NCI-H1105 (cell line): ENCODE measurements at regions not wholly inside any gene's neighbourhood (a gene's known extent, or its start where the extent isn't known, plus 50 kb on each side); places are given as distances from the start of the nearest gene placed in this dataset.
"Not testable (repeated sequence)": the region's sequence is repeated elsewhere in the genome, so short reads cannot be mapped to it uniquely, and the experiment has no call there.

Source experiments
- DNase-seq: peaks from one replicate; lab custom pipeline; 2025; lab: John Stamatoyannopoulos, UW

DNA sequence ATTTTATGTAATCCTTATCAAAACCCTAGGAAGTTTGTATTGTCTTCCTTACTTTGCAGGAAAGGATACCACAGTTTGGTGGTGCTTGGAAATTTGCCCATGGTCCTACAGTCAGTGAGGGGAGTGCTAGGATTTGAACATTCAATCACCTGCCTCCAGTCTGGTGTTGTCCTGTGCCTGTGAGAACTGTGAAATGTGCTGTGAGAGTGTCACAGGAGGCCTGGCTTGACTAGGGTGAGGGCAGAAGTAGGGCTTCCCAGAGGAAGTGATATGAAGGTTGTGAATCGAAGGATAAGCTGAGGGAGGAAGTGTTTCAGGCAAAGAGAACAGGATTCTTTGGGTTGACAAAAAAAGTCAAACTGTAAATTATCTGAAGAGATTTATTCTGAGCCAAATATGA, 424.4 kb downstream of the TMEM135 start:
- DNase-seq, result no peak

GRCh38 chr11:87460842-87461637, 423.3 kb downstream of the TMEM135 start:
- DNase-seq, result no peak

- no peak for DNase-seq
These were observed 422.5 kb downstream of the TMEM135 start for GRCh38 chr11:87460279-87460678.

GRCh38 chr11:87459351-87459750, 421.6 kb downstream of the TMEM135 start:
- DNase-seq, result no peak

DNA sequence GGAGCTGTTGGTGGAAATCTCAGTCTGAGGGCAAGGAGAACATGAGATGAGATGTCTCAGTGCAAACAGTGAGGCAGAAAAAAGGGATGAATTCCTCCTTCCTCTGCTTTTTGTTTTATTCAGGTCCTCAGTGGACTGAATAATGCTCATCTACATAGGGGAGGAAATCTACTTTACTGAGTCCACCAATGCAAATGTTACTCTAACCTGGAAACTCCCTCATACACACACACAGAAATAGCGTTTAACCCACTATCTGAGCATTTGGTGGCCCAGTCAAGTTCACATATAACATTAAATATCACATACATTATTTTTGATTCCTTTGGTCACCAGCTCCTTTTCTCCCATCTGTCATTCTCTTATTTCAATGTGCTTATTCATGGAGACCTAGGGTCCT, 418.8 kb downstream of the TMEM135 start:
- DNase-seq, result no peak

DNA sequence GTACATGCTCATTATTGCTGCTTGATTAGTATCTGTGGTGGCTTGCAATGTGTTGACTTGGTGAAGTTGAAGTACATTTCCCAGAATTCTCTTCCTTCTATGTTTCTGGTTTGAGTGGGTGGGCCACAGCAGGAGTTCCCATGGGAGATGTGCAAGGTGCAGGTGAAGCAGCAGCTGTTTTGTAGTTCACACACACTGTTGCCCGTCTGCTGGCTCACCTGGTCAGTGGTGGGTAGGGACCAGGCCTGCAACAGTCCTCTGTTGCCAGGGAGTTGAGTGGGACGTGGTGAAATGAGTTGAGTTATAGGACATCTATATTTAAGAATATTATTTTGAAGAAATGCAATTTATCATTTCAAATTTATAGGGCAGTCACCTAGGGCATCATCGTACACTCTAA, 417.4 kb downstream of the TMEM135 start:
- no peak for DNase-seq

DNA sequence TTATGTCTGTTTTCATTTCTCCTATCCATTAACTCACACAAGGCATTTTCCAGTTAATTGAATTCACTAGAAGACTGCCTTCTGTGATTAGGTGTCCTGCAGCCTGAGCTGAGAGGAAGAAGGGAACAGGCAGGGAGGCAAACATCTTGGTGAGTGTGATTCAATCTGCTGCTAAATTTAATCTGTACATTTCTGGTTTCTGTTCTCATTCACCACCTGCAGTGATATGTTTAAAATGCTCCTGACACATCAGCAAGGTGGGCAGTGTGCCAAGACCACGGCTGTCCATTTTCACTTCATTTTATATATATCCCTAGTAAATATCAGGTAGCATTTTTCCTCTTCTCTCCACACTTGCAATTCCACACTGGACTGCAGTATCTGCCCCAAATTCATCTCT, 416.5 kb downstream of the TMEM135 start:
- no peak for DNase-seq

DNA sequence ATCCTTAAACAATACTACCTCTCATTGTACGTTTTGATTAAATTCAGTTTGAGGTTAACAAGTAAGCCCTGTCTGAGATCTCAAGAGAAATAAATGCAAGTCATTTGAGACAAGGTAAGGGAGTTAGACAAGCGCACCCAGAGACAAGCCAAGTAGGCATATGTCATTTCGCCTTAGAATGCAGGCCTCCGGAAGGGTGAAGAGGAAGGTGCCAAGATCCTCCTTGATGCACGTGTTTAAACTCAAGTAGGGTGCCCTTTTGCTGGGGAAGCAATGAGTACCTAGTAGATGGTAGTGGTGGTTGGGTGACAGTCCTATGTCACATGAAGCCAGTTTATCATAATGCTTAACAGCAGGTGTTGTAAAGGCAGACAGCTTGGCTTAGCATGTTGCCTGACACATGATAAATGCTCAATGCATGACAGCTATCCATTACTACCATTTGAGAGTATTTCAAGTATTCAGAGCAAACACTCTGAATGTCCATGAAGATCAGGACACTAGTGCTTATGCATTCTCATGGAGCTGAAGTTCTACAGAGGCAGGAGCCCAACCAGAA, 415.9 kb downstream of the TMEM135 start:
- DNase-seq, result no peak

GRCh38 chr11:87452025-87452424, 414.3 kb downstream of the TMEM135 start:
- DNase-seq, result not testable (repeated sequence)

DNA sequence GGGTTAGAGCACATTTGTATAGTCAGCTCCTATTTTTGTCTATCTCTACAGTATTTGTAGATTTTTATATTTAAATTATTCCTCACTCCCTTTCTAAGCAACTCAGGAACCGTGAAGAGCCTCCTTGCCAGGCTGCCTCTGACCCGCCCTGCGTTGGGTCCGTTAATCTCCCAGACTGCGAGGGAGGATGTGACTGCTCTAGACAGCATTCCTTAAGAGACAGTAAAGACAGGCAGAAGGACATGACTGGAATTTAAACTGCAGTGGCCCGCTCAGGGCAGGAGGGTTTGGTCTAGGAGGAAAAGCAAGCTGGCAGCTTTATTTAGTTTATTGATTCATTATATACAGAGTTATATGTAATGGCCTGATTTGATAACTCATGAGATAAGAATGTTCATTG, 413.7 kb downstream of the TMEM135 start:
- no peak for DNase-seq

DNA sequence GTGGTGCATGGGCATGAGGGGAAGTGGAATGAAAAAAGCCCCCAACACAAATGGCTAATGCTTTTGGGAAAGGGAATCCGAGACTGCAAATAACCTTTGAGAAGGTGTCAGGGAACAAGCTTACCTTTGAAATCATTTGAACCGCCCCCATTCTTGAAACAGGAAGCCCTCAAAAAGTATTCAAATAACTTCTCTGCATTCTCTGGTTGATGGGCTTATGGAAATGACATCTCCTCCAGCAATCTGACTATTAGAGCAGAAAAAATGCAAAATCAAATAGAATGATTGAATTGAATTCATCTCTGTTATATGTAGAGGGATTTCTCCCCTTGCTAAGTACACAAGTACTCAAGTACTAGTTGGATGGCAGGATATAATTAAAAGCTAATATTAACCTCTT, 409.9 kb downstream of the TMEM135 start:
- no peak for DNase-seq

DNA sequence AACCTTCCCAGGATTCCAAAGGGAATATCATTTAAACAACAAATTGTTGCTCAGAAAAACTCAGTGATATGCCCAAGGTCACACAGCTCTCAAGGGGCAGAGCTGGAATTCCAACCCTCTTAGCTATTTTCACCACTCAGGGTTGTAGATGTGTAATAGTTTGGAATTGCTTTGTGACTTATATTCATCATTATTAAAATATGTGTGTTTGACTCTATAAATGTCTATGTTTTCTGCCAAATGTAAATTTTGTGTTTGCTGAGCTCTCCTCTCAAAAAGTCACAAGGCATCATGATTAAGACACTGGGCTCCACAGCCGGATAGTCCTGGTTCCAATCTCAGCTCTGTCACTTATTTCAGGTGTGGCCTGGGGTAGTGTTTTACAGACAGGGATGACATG, 407.3 kb downstream of the TMEM135 start:
- no peak for DNase-seq

- DNase-seq, result no peak
These were observed 406.0 kb downstream of the TMEM135 start for GRCh38 chr11:87443707-87444106.

- DNase-seq, result no peak
These were observed 402.5 kb downstream of the TMEM135 start for GRCh38 chr11:87440076-87440770.

- DNase-seq, result no peak
These were observed 400.7 kb downstream of the TMEM135 start for GRCh38 chr11:87438416-87438815.

- DNase-seq, result no peak
These were observed 400.1 kb downstream of the TMEM135 start for GRCh38 chr11:87437844-87438223.

DNA sequence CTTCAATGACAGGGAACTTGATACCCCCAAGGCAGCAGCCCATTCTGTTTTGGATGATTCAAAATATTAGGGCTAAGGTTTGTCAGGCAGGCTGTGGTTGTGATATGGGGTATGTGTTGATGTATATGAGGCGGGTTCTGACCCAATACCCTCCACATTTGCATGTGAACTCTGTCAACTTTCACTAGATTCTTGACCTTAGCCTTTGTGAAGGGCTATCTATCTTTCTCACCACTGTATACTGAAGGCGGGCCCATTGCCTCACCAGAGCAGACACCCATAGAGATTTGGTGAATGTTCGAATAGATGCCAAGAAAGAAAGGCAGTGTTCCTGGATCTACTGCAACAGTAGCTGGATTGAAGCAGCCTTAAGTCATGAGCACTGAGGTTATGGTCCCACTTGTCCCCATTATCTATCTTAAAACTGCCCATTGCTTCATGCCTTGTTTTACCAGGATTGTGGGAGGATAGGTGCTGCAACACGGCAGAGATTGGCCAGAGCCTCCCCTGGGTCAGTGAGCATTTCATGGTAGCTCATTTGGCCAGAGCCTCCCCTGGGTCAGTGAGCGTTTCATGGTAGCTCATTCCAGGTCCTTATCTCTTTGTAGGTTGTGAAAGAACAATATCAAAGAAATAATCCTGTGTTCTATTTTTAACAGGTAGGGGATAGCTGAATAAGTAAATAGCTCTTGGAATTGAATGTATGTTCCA, 399.6 kb downstream of the TMEM135 start:
- no peak for DNase-seq

- no peak for DNase-seq
These were observed 394.3 kb downstream of the TMEM135 start for GRCh38 chr11:87432022-87432421.

GRCh38 chr11:87431392-87431791, 393.7 kb downstream of the TMEM135 start:
- no peak for DNase-seq

DNA sequence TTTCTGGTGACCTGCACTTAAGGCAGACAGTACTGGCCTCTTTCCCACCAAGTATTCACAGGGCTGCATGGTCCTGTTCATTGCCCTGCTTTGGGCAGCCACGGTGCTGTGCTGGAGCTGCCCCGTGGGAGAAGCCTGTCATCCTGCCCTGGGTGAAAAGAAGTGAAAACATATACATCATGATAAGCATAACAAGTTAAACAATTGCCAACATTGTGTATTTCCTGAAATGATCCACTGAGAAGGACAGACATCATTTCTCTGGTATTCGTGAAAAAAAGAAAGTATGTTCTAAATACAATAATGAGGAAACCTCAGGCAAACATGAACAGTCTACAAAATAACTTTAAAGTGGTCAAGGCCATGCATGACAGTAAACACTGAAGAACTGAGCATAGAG, 393.1 kb downstream of the TMEM135 start:
- DNase-seq, result no peak

- DNase-seq, result no peak
These were observed 392.3 kb downstream of the TMEM135 start for GRCh38 chr11:87429996-87430395.

DNA sequence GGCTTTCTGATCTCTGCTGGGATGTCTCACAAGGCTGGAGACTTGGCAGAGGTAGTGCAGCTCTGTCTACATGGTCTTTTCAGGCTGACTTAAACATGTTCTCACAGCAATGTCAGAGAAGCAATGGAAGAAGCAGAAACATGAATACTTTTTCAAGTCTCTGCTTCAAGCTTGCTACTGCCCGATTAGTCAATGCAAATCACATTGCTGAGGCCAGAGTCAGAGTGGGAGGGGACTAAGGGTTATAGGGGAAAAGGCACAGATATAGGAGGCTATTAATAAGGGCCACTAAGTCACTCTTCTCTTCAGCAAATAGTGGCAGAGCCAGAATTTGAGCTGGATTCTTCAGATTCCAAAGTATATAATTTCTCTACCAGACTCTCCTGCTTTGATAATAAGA, 390.5 kb downstream of the TMEM135 start:
- DNase-seq, result no peak

- no peak for DNase-seq
These were observed 388.2 kb downstream of the TMEM135 start for GRCh38 chr11:87425943-87426342.
